ENCODE measurements at regions not wholly inside any gene's neighbourhood (a gene's known extent, or its start where the extent isn't known, plus 50 kb on each side); places are given as distances from the start of the nearest gene placed in this dataset.

DNA sequence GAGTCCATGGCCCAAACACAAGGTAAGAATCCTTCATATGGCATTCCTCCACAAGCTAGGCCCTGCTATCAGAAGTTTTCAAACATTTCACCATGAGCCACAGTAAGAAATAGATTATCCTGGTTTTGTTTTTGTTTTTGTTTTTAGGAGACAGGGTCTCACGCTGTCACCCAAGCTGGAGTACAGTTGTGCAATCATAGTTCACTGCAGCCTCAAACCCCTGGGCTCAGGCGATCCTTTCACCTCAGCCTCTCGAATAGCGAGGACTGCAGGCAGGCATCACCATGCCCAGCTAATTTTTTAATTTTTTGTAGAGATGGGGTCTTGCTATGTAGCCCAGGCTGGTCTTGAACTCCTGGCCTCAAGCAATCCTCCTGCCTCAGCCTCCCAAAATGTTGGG, 218.8 kb downstream of the TOMM20 start:
- Histone ChIP-seq H3K4me2 (replicated peaks; ENCODE audit: low read depth, low read length, poor library complexity, severe bottlenecking) (no peak overlapping the region), H3K9me3 (ENCODE audit: control extremely low read depth in 1 of 3, control insufficient read depth in 2 of 3, insufficient read depth in 1 of 3, low read length in 2 of 3) (no peaks in the 10 kb centered on the region), H2AFZ (ENCODE audit: insufficient read depth, low read depth, low read length, poor library complexity, severe bottlenecking) (no peak overlapping the region), H4K20me1 (ENCODE audit: control insufficient read depth, insufficient read depth, low read length, poor library complexity, severe bottlenecking) (no peaks in the 10 kb centered on the region), H3K4me1 (ENCODE audit: control insufficient read depth in 2 of 2, insufficient read depth in 2 of 2, low read length in 2 of 2) (no peaks in the 10 kb centered on the region), H3K4me3 (ENCODE audit: control extremely low read depth in 1 of 5, extremely low read depth in 1 of 5, insufficient read depth in 1 of 5, low read depth in 2 of 5, low read length in 4 of 5) (no peak overlapping the region), H3K36me3 (replicated peaks in 1 of 2; ENCODE audit: control extremely low read depth in 1 of 2, control insufficient read depth in 1 of 2, extremely low read depth in 1 of 2, insufficient read depth in 2 of 2, low read length in 1 of 2) (no peaks in the 10 kb centered on the region), H3K9ac (ENCODE audit: low read length) (no peak overlapping the region), H3K27me3 (replicated peaks in 1 of 4; ENCODE audit: control extremely low read depth in 1 of 4, control insufficient read depth in 3 of 4, insufficient read depth in 4 of 4, low read length in 3 of 4) (no peaks in the 10 kb centered on the region), H3K27ac (ENCODE audit: low read length in 2 of 2) (no peak overlapping the region), H3K79me2 (ENCODE audit: control insufficient read depth, insufficient read depth, low read length) (no peaks in the 10 kb centered on the region)
- no peaks in the 10 kb centered on the region for H3K9me3 Mint-ChIP-seq (ENCODE audit: insufficient read depth)
- peaks cover 3% of the 10 kb centered on the region for H3K4me1 Mint-ChIP-seq
- no peak for ATAC-seq (ENCODE audit: low read depth)
- WGBS (ENCODE audit: insufficient coverage) = 100% methylated on average over 1 of the region's 4 CpGs
- H3K4me3 Mint-ChIP-seq = no peak overlapping the region
- POLR2A ChIA-PET = no interaction called here
- no peaks in the 10 kb centered on the region for H3K27me3 Mint-ChIP-seq
- CTCF ChIA-PET = no interaction called here
- DNase-seq = no peak
- no peak overlapping the region for H3K27ac Mint-ChIP-seq
- TF ChIP-seq CTCF (IDR thresholded peaks at IDR 0.05) = no peak
- no peak for TF ChIP-seq EZH2 (IDR thresholded peaks at IDR 0.05; ENCODE audit: borderline replicate concordance, insufficient read depth, low read depth, low read length, poor library complexity, severe bottlenecking)
- intact Hi-C loops (cut with micrococcal nuclease) = no loop called here

DNA sequence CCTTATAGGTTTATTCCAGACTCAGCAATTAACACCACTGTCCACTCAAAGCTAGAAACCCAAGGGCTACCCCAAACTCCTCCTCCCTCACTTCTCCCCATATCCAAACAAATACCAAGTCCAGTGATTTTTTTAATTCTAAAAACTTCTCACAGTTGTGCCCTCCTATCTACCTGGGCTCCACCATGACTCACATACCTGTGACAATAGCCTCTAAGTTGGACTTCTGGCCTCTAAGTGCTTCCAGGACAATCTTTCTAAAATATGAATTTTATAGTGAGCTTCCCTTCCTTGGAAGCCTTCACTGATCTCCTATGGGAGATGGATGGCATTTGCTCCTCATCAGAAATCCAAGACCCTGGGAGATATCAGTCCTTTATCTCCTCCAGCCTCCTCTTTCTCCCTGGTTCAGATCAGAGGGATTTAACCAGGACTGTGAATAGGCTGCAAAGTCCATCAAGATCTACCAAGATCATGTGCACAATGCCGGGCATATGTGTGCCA, 219.3 kb downstream of the TOMM20 start:
- H3K9me3 Mint-ChIP-seq (ENCODE audit: insufficient read depth) = no peaks in the 10 kb centered on the region
- Histone ChIP-seq H3K9ac (ENCODE audit: low read length) (no peak overlapping the region), H3K27ac (ENCODE audit: low read length in 2 of 2) (no peak overlapping the region), H3K9me3 (ENCODE audit: control extremely low read depth in 1 of 3, control insufficient read depth in 2 of 3, insufficient read depth in 1 of 3, low read length in 2 of 3) (no peaks in the 10 kb centered on the region), H3K79me2 (ENCODE audit: control insufficient read depth, insufficient read depth, low read length) (no peaks in the 10 kb centered on the region), H3K27me3 (replicated peaks in 1 of 4; ENCODE audit: control extremely low read depth in 1 of 4, control insufficient read depth in 3 of 4, insufficient read depth in 4 of 4, low read length in 3 of 4) (no peaks in the 10 kb centered on the region), H2AFZ (ENCODE audit: insufficient read depth, low read depth, low read length, poor library complexity, severe bottlenecking) (no peak overlapping the region), H3K4me2 (replicated peaks; ENCODE audit: low read depth, low read length, poor library complexity, severe bottlenecking) (no peak overlapping the region), H3K4me1 (ENCODE audit: control insufficient read depth in 2 of 2, insufficient read depth in 2 of 2, low read length in 2 of 2) (no peaks in the 10 kb centered on the region), H3K36me3 (replicated peaks in 1 of 2; ENCODE audit: control extremely low read depth in 1 of 2, control insufficient read depth in 1 of 2, extremely low read depth in 1 of 2, insufficient read depth in 2 of 2, low read length in 1 of 2) (no peaks in the 10 kb centered on the region), H4K20me1 (ENCODE audit: control insufficient read depth, insufficient read depth, low read length, poor library complexity, severe bottlenecking) (no peaks in the 10 kb centered on the region), H3K4me3 (ENCODE audit: control extremely low read depth in 1 of 5, extremely low read depth in 1 of 5, insufficient read depth in 1 of 5, low read depth in 2 of 5, low read length in 4 of 5) (no peak overlapping the region)
- no peak for DNase-seq
- peaks cover 3% of the 10 kb centered on the region for H3K4me1 Mint-ChIP-seq
- intact Hi-C loops (cut with micrococcal nuclease) = no loop called here
- no peak for ATAC-seq (ENCODE audit: low read depth)
- no peak overlapping the region for H3K4me3 Mint-ChIP-seq
- no CpG with 5 or more reads among the region's 1 CpG for WGBS (ENCODE audit: insufficient coverage)
- ChIA-PET POLR2A (no interaction called here), CTCF (no interaction called here)
- TF ChIP-seq CTCF (IDR thresholded peaks at IDR 0.05) (no peak), EZH2 (IDR thresholded peaks at IDR 0.05; ENCODE audit: borderline replicate concordance, insufficient read depth, low read depth, low read length, poor library complexity, severe bottlenecking) (no peak)
- no peaks in the 10 kb centered on the region for H3K27me3 Mint-ChIP-seq
- H3K27ac Mint-ChIP-seq = no peak overlapping the region
